ENCODE measurements at regions not wholly inside any gene's neighbourhood (a gene's known extent, or its start where the extent isn't known, plus 50 kb on each side); places are given as distances from the start of the nearest gene placed in this dataset.

GRCh38 chr1:114224196-114224907 lies 70.7 kb upstream of the SYT6 start:
- Histone ChIP-seq H3K36me3 (ENCODE audit: low read length) (no peaks in the 10 kb centered on the region), H3K4me3 (ENCODE audit: insufficient read depth, low read length, poor library complexity, severe bottlenecking) (no peak overlapping the region), H3K27ac (ENCODE audit: low read depth, low read length) (no peak overlapping the region), H2AFZ (ENCODE audit: low read depth, low read length, severe bottlenecking) (no peak overlapping the region), H3K79me2 (ENCODE audit: insufficient read depth, low read length) (no peaks in the 10 kb centered on the region), H3F3A (ENCODE audit: insufficient read depth) (no peaks in the 10 kb centered on the region), H4K20me1 (ENCODE audit: low read depth, low read length) (no peaks in the 10 kb centered on the region), H3K9me2 (replicated peaks; ENCODE audit: insufficient read depth, low read length) (no peaks in the 10 kb centered on the region), H3K9ac (ENCODE audit: low read length) (no peak overlapping the region), H3K27me3 (ENCODE audit: low read length) (no peaks in the 10 kb centered on the region), H3K4me2 (ENCODE audit: low read depth, low read length, poor library complexity, severe bottlenecking) (no peak overlapping the region), H3K9me3 (ENCODE audit: insufficient read depth, low read length) (no peaks in the 10 kb centered on the region)
- TF ChIP-seq CTCF (IDR thresholded peaks at IDR 0.05; ENCODE audit: insufficient read depth, low read length, poor library complexity, severe bottlenecking) = no peak
- TF ChIP-seq EZH2phosphoT487 (conservative IDR thresholded peaks at IDR 0.05; ENCODE audit: low read length) = no peak

GRCh38 chr1:114222920-114223319 lies 69.3 kb upstream of the SYT6 start:
- H4K20me1 ChIP-seq (ENCODE audit: low read depth, low read length) = no peaks in the 10 kb centered on the region
- no peaks in the 10 kb centered on the region for H3K27me3 ChIP-seq (ENCODE audit: low read length)
- no peaks in the 10 kb centered on the region for H3K9me3 ChIP-seq (ENCODE audit: insufficient read depth, low read length)
- no peak overlapping the region for H3K4me3 ChIP-seq (ENCODE audit: insufficient read depth, low read length, poor library complexity, severe bottlenecking)
- H3K4me2 ChIP-seq (ENCODE audit: low read depth, low read length, poor library complexity, severe bottlenecking) = no peak overlapping the region
- H3K9me2 ChIP-seq (replicated peaks; ENCODE audit: insufficient read depth, low read length) = no peaks in the 10 kb centered on the region
- no peaks in the 10 kb centered on the region for H3K36me3 ChIP-seq (ENCODE audit: low read length)
- TF ChIP-seq CTCF (IDR thresholded peaks at IDR 0.05; ENCODE audit: insufficient read depth, low read length, poor library complexity, severe bottlenecking) (no peak), EZH2phosphoT487 (conservative IDR thresholded peaks at IDR 0.05; ENCODE audit: low read length) (no peak)
- no peak overlapping the region for H3K9ac ChIP-seq (ENCODE audit: low read length)
- no peaks in the 10 kb centered on the region for H3K79me2 ChIP-seq (ENCODE audit: insufficient read depth, low read length)
- H3K27ac ChIP-seq (ENCODE audit: low read depth, low read length) = no peak overlapping the region
- H3F3A ChIP-seq (ENCODE audit: insufficient read depth) = no peaks in the 10 kb centered on the region
- H2AFZ ChIP-seq (ENCODE audit: low read depth, low read length, severe bottlenecking) = no peak overlapping the region

- H4K20me1 ChIP-seq (ENCODE audit: low read depth, low read length) = no peaks in the 10 kb centered on the region
- H3K9ac ChIP-seq (ENCODE audit: low read length) = no peak overlapping the region
- H3K4me3 ChIP-seq (ENCODE audit: insufficient read depth, low read length, poor library complexity, severe bottlenecking) = no peak overlapping the region
- no peak overlapping the region for H3K4me2 ChIP-seq (ENCODE audit: low read depth, low read length, poor library complexity, severe bottlenecking)
- no peaks in the 10 kb centered on the region for H3K36me3 ChIP-seq (ENCODE audit: low read length)
- TF ChIP-seq EZH2phosphoT487 (conservative IDR thresholded peaks at IDR 0.05; ENCODE audit: low read length) = no peak
- no peak for TF ChIP-seq CTCF (IDR thresholded peaks at IDR 0.05; ENCODE audit: insufficient read depth, low read length, poor library complexity, severe bottlenecking)
- no peaks in the 10 kb centered on the region for H3K79me2 ChIP-seq (ENCODE audit: insufficient read depth, low read length)
- no peaks in the 10 kb centered on the region for H3F3A ChIP-seq (ENCODE audit: insufficient read depth)
- no peaks in the 10 kb centered on the region for H3K27me3 ChIP-seq (ENCODE audit: low read length)
- H3K27ac ChIP-seq (ENCODE audit: low read depth, low read length) = no peak overlapping the region
- no peak overlapping the region for H2AFZ ChIP-seq (ENCODE audit: low read depth, low read length, severe bottlenecking)
- H3K9me3 ChIP-seq (ENCODE audit: insufficient read depth, low read length) = no peaks in the 10 kb centered on the region
- no peaks in the 10 kb centered on the region for H3K9me2 ChIP-seq (replicated peaks; ENCODE audit: insufficient read depth, low read length)
Measured at GRCh38 chr1:114219172-114219868, 65.7 kb upstream of the SYT6 start.

Data from SU-DHL-6 (cell line).